SK-N-SH (cell line): ENCODE measurements at regions not wholly inside any gene's neighbourhood (a gene's known extent, or its start where the extent isn't known, plus 50 kb on each side); places are given as distances from the start of the nearest gene placed in this dataset.

ENCODE experiments used
- CTCF ChIA-PET: fragments of 300-600, 350-600 bp; formaldehyde crosslinking; extraction: SDS; loops from one replicate; lab custom pipeline; 2021; lab: Yijun Ruan, JAX
- POLR2A ChIA-PET: fragments of 350-600 bp; sonication (Branson Sonifier 250); formaldehyde crosslinking; extraction: SDS; loops from one replicate; lab custom pipeline; 2020; ENCODE audit warnings: antibody characterized with exemption, inconsistent platforms; lab: Yijun Ruan, JAX
- DNase-seq: peaks from one replicate; pipeline ENCODE4 v3.0.0; 2012
- H2AFZ ChIP-seq: fragments of 200-600 bp; sonication (generic); 2 replicates; pipeline ENCODE4 v1.8.1; 2016; ENCODE audit warnings: antibody characterized with exemption, mild to moderate bottlenecking, low read depth
- H3F3A ChIP-seq: fragments of 200-600 bp; sonication (generic); replicated peaks from 2 replicates; pipeline ENCODE3; 2016; ENCODE audit warnings: antibody characterized with exemption, mild to moderate bottlenecking; ENCODE audit not compliant: insufficient read depth
- H3K27ac ChIP-seq, 2 experiments: fragments of 200-500 bp in 1 of 2; fragments of 200-600 bp in 1 of 2; sonication (Bioruptor generic) in 1 of 2; sonication (generic), shearing (Covaris generic) in 1 of 2; 2 replicates each; pipeline versions ENCODE4 v1.5.1 to v1.6.1; 2014 to 2016; ENCODE audit warnings: low read depth in 2 of 2, inconsistent platforms in 1 of 2, low read length in 1 of 2, mild to moderate bottlenecking in 1 of 2, mixed read lengths in 1 of 2
- H3K27me3 ChIP-seq: fragments of 200-600 bp; sonication (generic), shearing (Covaris generic); 2 replicates; pipeline ENCODE4 v1.6.1; 2016; ENCODE audit warnings: mixed run types; ENCODE audit not compliant: insufficient read depth
- H3K36me3 ChIP-seq, 2 experiments: fragments of 200-500 bp in 1 of 2; fragments of 200-600 bp in 1 of 2; sonication (Bioruptor generic) in 1 of 2; sonication (generic) in 1 of 2; replicated peaks in 1 of 2; 2 replicates each; pipeline versions ENCODE3 to v1.5.1; 2014 to 2016; ENCODE audit warnings: low read length in 1 of 2, mild to moderate bottlenecking in 1 of 2; ENCODE audit not compliant: insufficient read depth in 2 of 2, control insufficient read depth in 1 of 2
- H3K4me1 ChIP-seq, 2 experiments: fragments of 200-500 bp in 1 of 2; fragments of 200-600 bp in 1 of 2; sonication (Bioruptor generic) in 1 of 2; sonication (generic), shearing (Covaris generic) in 1 of 2; 2 replicates each; pipeline versions ENCODE4 v1.5.1 to v1.6.1; 2014 to 2016; ENCODE audit warnings: low read depth in 1 of 2, low read length in 1 of 2, mixed run types in 1 of 2; ENCODE audit not compliant: insufficient read depth in 2 of 2, control insufficient read depth in 1 of 2
- H3K4me2 ChIP-seq: fragments of 200-600 bp; sonication (generic), shearing (Covaris generic); 2 replicates; pipeline ENCODE4 v1.6.1; 2017; ENCODE audit warnings: mixed run types
- H3K4me3 ChIP-seq, 2 experiments: fragments of 200-500 bp in 1 of 2; fragments of 200-600 bp in 1 of 2; sonication (Bioruptor generic) in 1 of 2; sonication (generic), shearing (Covaris generic) in 1 of 2; 2 replicates each; pipeline versions ENCODE4 v1.5.1 to v1.8.1; 2014 to 2016; ENCODE audit warnings: low read depth in 2 of 2, inconsistent platforms in 1 of 2, low read length in 1 of 2, mild to moderate bottlenecking in 1 of 2, mixed read lengths in 1 of 2, moderate library complexity in 1 of 2
- H3K79me2 ChIP-seq: fragments of 200-600 bp; sonication (generic); 2 replicates; pipeline ENCODE4 v1.8.1; 2017; ENCODE audit warnings: mild to moderate bottlenecking; ENCODE audit not compliant: insufficient read depth
- H3K9ac ChIP-seq: fragments of 200-600 bp; sonication (generic); 2 replicates; pipeline ENCODE4 v1.6.1; 2017; ENCODE audit warnings: mixed run types
- H3K9me2 ChIP-seq: fragments of 200-600 bp; sonication (generic); 2 replicates; pipeline ENCODE4 v1.6.1; 2017; ENCODE audit warnings: mixed run types
- H3K9me3 ChIP-seq: fragments of 200-600 bp; sonication (generic); 2 replicates; pipeline ENCODE4 v1.6.1; 2017; ENCODE audit warnings: mixed run types, mild to moderate bottlenecking, moderate library complexity
- H4K20me1 ChIP-seq: fragments of 200-600 bp; sonication (generic); 2 replicates; pipeline ENCODE4 v1.6.1; 2017; ENCODE audit warnings: mild to moderate bottlenecking, mixed run types; ENCODE audit not compliant: insufficient read depth
- CHD2 ChIP-seq: fragments of 150-350 bp; IDR thresholded peaks from 2 replicates; pipeline ENCODE4 v1.6.1; 2018; ENCODE audit warnings: low read length; ENCODE audit not compliant: partially characterized antibody
- ELF1 ChIP-seq: IDR thresholded peaks from 2 replicates; pipeline ENCODE4 v1.4.0; 2012
- EZH2phosphoT487 ChIP-seq: fragments of 200-600 bp; sonication (generic); IDR thresholded peaks from 2 replicates; pipeline ENCODE4 v1.6.1; 2017; ENCODE audit warnings: low read depth, mixed run types, mild to moderate bottlenecking, antibody characterized with exemption, moderate library complexity, borderline replicate concordance
- FOSL2 ChIP-seq: IDR thresholded peaks from 2 replicates; pipeline ENCODE4 v1.4.0; 2012; ENCODE audit warnings: low read depth, mild to moderate bottlenecking, moderate library complexity, borderline replicate concordance
- FOXM1 ChIP-seq: IDR thresholded peaks from 2 replicates; pipeline ENCODE4 v1.4.0; 2012; ENCODE audit warnings: low read depth, mild to moderate bottlenecking
- GABPA ChIP-seq: IDR thresholded peaks from 2 replicates; pipeline ENCODE4 v1.4.0; 2012; ENCODE audit warnings: low read depth, mild to moderate bottlenecking
- MEF2A ChIP-seq: IDR thresholded peaks from 2 replicates; pipeline ENCODE4 v1.4.0; 2012; ENCODE audit warnings: low read depth, borderline replicate concordance
- MXI1 ChIP-seq: IDR thresholded peaks from 2 replicates; pipeline ENCODE4 v1.6.1; 2012; ENCODE audit warnings: mild to moderate bottlenecking, low read depth, low read length, improper control_type of control experiment
- NRF1 ChIP-seq: IDR thresholded peaks from 2 replicates; pipeline ENCODE4 v1.6.1; 2012; ENCODE audit warnings: low read depth, mild to moderate bottlenecking, low read length
- POLR2AphosphoS5 ChIP-seq: IDR thresholded peaks from 2 replicates; pipeline ENCODE4 v1.6.1; 2012; ENCODE audit warnings: low read depth, low read length
- RAD21 ChIP-seq: IDR thresholded peaks from 2 replicates; pipeline ENCODE4 v1.6.1; 2012; ENCODE audit warnings: mild to moderate bottlenecking, low read length
- RFX5 ChIP-seq: IDR thresholded peaks from 2 replicates; pipeline ENCODE4 v1.6.1; 2012; ENCODE audit warnings: mild to moderate bottlenecking, improper control_type of control experiment, low read length
- RXRA ChIP-seq: IDR thresholded peaks from 2 replicates; pipeline ENCODE4 v1.4.0; 2012; ENCODE audit warnings: low read depth, mild to moderate bottlenecking, borderline replicate concordance
- TAF1 ChIP-seq: IDR thresholded peaks from 2 replicates; pipeline ENCODE4 v1.6.1; 2012; ENCODE audit warnings: low read depth, mild to moderate bottlenecking, low read length, moderate library complexity, borderline replicate concordance
- TCF12 ChIP-seq: IDR thresholded peaks from 2 replicates; pipeline ENCODE4 v1.4.0; 2012
- TEAD4 ChIP-seq: IDR thresholded peaks from 2 replicates; pipeline ENCODE4 v1.4.0; 2012; ENCODE audit warnings: mild to moderate bottlenecking, borderline replicate concordance; ENCODE audit not compliant: insufficient read depth
- YY1 ChIP-seq: IDR thresholded peaks from 2 replicates; pipeline ENCODE4 v1.4.0; 2012; ENCODE audit warnings: low read depth, mild to moderate bottlenecking
- WGBS: methylation state at CpG from one replicate; pipeline ENCODE4 v1.1.6; 2017; ENCODE audit warnings: low lambda C conversion rate; 5-methylcytosine and 5-hydroxymethylcytosine counted together
- TF ChIP-seq, protein P1 (sequence below): IDR thresholded peaks from 2 replicates; pipeline ENCODE4 v1.4.0; 2012; ENCODE audit warnings: low read depth, borderline replicate concordance
- TF ChIP-seq, protein P2 (sequence below): fragments of 200-600 bp; sonication (generic); IDR thresholded peaks from 2 replicates; pipeline ENCODE4 v1.6.1; 2017; ENCODE audit warnings: antibody characterized with exemption, mild to moderate bottlenecking, moderate library complexity
- TF ChIP-seq, protein P3 (sequence below): IDR thresholded peaks from 2 replicates; pipeline ENCODE4; 2012
- TF ChIP-seq, protein P4 (sequence below): fragments of 150-350 bp; IDR thresholded peaks from 2 replicates; pipeline ENCODE4 v1.6.1; 2016; ENCODE audit warnings: mild to moderate bottlenecking, low read depth, low read length

DNA sequence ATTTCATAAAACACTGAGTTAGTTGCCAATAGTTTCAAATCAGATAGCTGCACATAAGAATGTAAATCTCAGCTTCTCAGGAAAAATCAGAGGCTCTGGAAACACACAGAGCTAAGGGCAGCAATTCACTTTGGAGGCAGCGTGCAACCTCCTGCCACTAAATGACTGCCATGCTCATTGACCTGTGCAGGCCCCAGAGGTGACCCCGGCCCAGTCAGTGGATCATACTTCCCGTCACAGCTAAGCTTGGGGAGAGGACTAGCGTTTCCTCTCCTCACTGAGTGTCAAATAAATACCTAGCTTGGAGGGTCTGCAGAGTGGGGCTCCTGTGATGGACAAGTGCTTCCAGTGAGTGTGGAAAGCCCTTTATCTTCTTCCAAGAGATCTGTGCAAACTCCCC lies 67.2 kb downstream of the UQCRFS1 start:
- Histone ChIP-seq H3K4me3 (no peak overlapping the region), H3K9me3 (no peaks in the 10 kb centered on the region), H2AFZ (no peak overlapping the region)
- POLR2A ChIA-PET: no interaction called here
- TF ChIP-seq RXRA (no peak), RFX5 (no peak), TEAD4 (no peak), FOXM1 (no peak), TCF12 (no peak), YY1 (no peak), MXI1 (no peak), EZH2phosphoT487 (no peak), CHD2 (no peak), NRF1 (no peak), RAD21 (no peak)
- TF ChIP-seq, protein P1, sequence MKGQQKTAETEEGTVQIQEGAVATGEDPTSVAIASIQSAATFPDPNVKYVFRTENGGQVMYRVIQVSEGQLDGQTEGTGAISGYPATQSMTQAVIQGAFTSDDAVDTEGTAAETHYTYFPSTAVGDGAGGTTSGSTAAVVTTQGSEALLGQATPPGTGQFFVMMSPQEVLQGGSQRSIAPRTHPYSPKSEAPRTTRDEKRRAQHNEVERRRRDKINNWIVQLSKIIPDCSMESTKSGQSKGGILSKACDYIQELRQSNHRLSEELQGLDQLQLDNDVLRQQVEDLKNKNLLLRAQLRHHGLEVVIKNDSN: no peak
- TF ChIP-seq, protein P2, sequence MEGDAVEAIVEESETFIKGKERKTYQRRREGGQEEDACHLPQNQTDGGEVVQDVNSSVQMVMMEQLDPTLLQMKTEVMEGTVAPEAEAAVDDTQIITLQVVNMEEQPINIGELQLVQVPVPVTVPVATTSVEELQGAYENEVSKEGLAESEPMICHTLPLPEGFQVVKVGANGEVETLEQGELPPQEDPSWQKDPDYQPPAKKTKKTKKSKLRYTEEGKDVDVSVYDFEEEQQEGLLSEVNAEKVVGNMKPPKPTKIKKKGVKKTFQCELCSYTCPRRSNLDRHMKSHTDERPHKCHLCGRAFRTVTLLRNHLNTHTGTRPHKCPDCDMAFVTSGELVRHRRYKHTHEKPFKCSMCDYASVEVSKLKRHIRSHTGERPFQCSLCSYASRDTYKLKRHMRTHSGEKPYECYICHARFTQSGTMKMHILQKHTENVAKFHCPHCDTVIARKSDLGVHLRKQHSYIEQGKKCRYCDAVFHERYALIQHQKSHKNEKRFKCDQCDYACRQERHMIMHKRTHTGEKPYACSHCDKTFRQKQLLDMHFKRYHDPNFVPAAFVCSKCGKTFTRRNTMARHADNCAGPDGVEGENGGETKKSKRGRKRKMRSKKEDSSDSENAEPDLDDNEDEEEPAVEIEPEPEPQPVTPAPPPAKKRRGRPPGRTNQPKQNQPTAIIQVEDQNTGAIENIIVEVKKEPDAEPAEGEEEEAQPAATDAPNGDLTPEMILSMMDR: no peak
- TF ChIP-seq, protein P3, sequence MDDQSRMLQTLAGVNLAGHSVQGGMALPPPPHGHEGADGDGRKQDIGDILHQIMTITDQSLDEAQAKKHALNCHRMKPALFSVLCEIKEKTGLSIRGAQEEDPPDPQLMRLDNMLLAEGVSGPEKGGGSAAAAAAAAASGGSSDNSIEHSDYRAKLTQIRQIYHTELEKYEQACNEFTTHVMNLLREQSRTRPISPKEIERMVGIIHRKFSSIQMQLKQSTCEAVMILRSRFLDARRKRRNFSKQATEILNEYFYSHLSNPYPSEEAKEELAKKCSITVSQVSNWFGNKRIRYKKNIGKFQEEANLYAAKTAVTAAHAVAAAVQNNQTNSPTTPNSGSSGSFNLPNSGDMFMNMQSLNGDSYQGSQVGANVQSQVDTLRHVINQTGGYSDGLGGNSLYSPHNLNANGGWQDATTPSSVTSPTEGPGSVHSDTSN: no peak
- TF ChIP-seq, all 33 proteins: peak for 0
- no peak for DNase-seq
- Histone ChIP-seq H3K27me3 (no peaks in the 10 kb centered on the region), H4K20me1 (no peaks in the 10 kb centered on the region), H3K4me2 (no peak overlapping the region), H3K36me3 (no peaks in the 10 kb centered on the region), H3K79me2 (no peaks in the 10 kb centered on the region), H3F3A (no peaks in the 10 kb centered on the region), H3K9ac (no peak overlapping the region), H3K27ac (no peak overlapping the region), H3K9me2 (no peaks in the 10 kb centered on the region), H3K4me1 (no peaks in the 10 kb centered on the region)
- 3% methylated on average over 4 of the region's 4 CpGs for WGBS
- CTCF ChIA-PET: no interaction called here

DNA sequence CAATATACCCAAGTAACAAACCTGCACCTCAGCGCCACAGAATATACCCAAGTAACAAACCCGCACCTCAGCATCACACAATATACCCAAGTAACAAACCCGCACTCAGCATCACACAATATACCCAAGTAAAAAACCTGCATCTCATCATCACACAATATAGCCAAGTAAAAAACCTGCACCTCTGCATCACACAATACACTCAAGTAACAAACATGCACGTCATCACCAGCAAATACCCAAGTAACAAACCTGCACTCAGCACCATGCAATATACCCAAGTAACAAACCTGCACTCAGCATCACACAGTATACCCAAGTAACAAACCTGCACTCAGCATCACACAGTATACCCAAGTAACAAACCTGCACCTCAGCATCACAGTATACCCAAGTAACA lies 69.8 kb downstream of the UQCRFS1 start:
- Histone ChIP-seq H3K36me3 (no peaks in the 10 kb centered on the region), H3K4me1 (no peaks in the 10 kb centered on the region), H3K27ac (no peak overlapping the region), H3K4me2 (no peak overlapping the region), H3K9me3 (no peaks in the 10 kb centered on the region), H3K4me3 (no peak overlapping the region), H4K20me1 (no peaks in the 10 kb centered on the region), H3F3A (no peaks in the 10 kb centered on the region), H3K9ac (no peak overlapping the region), H2AFZ (no peak overlapping the region), H3K79me2 (no peaks in the 10 kb centered on the region), H3K27me3 (no peaks in the 10 kb centered on the region), H3K9me2 (no peaks in the 10 kb centered on the region)
- POLR2A ChIA-PET: no interaction called here
- no peak for DNase-seq
- CTCF ChIA-PET: no interaction called here
- WGBS: 21% methylated on average over 4 of the region's 4 CpGs
- TF ChIP-seq, protein P2: no peak
- TF ChIP-seq NRF1 (no peak), TAF1 (no peak), POLR2AphosphoS5 (no peak), YY1 (no peak), FOSL2 (no peak), MEF2A (no peak), GABPA (no peak), ELF1 (no peak), RXRA (no peak)
- TF ChIP-seq, protein P4, sequence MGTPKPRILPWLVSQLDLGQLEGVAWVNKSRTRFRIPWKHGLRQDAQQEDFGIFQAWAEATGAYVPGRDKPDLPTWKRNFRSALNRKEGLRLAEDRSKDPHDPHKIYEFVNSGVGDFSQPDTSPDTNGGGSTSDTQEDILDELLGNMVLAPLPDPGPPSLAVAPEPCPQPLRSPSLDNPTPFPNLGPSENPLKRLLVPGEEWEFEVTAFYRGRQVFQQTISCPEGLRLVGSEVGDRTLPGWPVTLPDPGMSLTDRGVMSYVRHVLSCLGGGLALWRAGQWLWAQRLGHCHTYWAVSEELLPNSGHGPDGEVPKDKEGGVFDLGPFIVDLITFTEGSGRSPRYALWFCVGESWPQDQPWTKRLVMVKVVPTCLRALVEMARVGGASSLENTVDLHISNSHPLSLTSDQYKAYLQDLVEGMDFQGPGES: no peak
- TF ChIP-seq, protein P3: no peak
